Keratinocyte (primary cell): ENCODE measurements at regions not wholly inside any gene's neighbourhood (a gene's known extent, or its start where the extent isn't known, plus 50 kb on each side); places are given as distances from the start of the nearest gene placed in this dataset.

ENCODE experiments used
- DNase-seq: peaks from one replicate; pipeline ENCODE4 v3.0.0-alpha.2; 2011; ENCODE audit warnings: low read depth, missing footprints, low spot score
- FAIRE-seq: peaks from 2 replicates; lab custom pipeline; 2011; peaks lifted over from hg19 to GRCh38; lab: Jason Lieb, UNC
- H2AFZ ChIP-seq: 2 replicates; pipeline ENCODE4 v1.6.0; 2012; ENCODE audit warnings: low read length, control low read depth, inconsistent platforms; ENCODE audit not compliant: control insufficient read depth
- H3K27ac ChIP-seq: 2 replicates; pipeline ENCODE4 v1.5.1; 2011; ENCODE audit warnings: low read length; ENCODE audit not compliant: control insufficient read depth, insufficient read depth
- H3K27me3 ChIP-seq: 3 replicates; pipeline ENCODE4 v1.6.0; 2011; ENCODE audit warnings: low read length; ENCODE audit not compliant: control insufficient read depth, insufficient read depth; ENCODE audit errors: extremely low read depth
- H3K36me3 ChIP-seq, 2 experiments: 2 replicates in 1 of 2; 3 replicates in 1 of 2; pipeline ENCODE4 v1.5.1; 2011; ENCODE audit warnings: low read length in 2 of 2, mild to moderate bottlenecking in 1 of 2; ENCODE audit not compliant: control insufficient read depth in 2 of 2, insufficient read depth in 2 of 2; ENCODE audit errors: extremely low read depth in 1 of 2
- H3K4me1 ChIP-seq: 3 replicates; pipeline ENCODE4 v1.5.1; 2011; ENCODE audit warnings: low read length; ENCODE audit not compliant: control insufficient read depth, insufficient read depth; ENCODE audit errors: extremely low read depth
- H3K4me2 ChIP-seq: 3 replicates; pipeline ENCODE4 v1.6.0; 2011; ENCODE audit warnings: low read depth, low read length; ENCODE audit not compliant: control insufficient read depth, insufficient read depth; ENCODE audit errors: extremely low read depth
- H3K4me3 ChIP-seq, 3 experiments: fragments of 200-600 bp in 1 of 3; sonication (generic) in 1 of 3; 2 replicates in 2 of 3; 3 replicates in 1 of 3; pipeline ENCODE4 v1.5.1; 2011 to 2016; ENCODE audit warnings: low read length in 3 of 3, mild to moderate bottlenecking in 3 of 3, control low read depth in 2 of 3, inconsistent platforms in 1 of 3, low read depth in 1 of 3, mixed read lengths in 1 of 3, mixed run types in 1 of 3, moderate library complexity in 1 of 3; ENCODE audit not compliant: control insufficient read depth in 2 of 3, insufficient read depth in 2 of 3; ENCODE audit errors: extremely low read depth in 1 of 3
- H3K79me2 ChIP-seq: 2 replicates; pipeline ENCODE4 v1.6.0; 2012; ENCODE audit warnings: low read length; ENCODE audit not compliant: control insufficient read depth, insufficient read depth
- H3K9ac ChIP-seq: 3 replicates; pipeline ENCODE4 v1.6.0; 2011; ENCODE audit warnings: low read length; ENCODE audit not compliant: control insufficient read depth, insufficient read depth; ENCODE audit errors: extremely low read depth
- H3K9me1 ChIP-seq: 3 replicates; pipeline ENCODE4 v1.6.0; 2011; ENCODE audit warnings: low read length; ENCODE audit not compliant: control insufficient read depth, insufficient read depth; ENCODE audit errors: extremely low read depth
- H3K9me3 ChIP-seq: 2 replicates; pipeline ENCODE4 v1.5.1; 2012; ENCODE audit warnings: low read depth, low read length; ENCODE audit not compliant: control insufficient read depth
- H4K20me1 ChIP-seq: 3 replicates; pipeline ENCODE4 v1.6.0; 2011; ENCODE audit warnings: low read length; ENCODE audit not compliant: control insufficient read depth, insufficient read depth; ENCODE audit errors: extremely low read depth
- EZH2 ChIP-seq: IDR thresholded peaks from one replicate; pipeline ENCODE4 v1.6.1; 2012; ENCODE audit warnings: inconsistent platforms, mild to moderate bottlenecking, low read length, moderate library complexity
- dilution Hi-C: fragments of 300-500 bp; cut with MboI; formaldehyde crosslinking; loops from one replicate; pipeline ENCODE4 v1.7.0; 2020; ENCODE audit warnings: low sequenced_read_pairs; ENCODE audit not compliant: extremely low pct_ligation_motif_present
- TF ChIP-seq, protein P1 (sequence below), 3 experiments: IDR thresholded peaks in 1 of 3; conservative IDR thresholded peaks in 1 of 3; optimal IDR thresholded peaks in 1 of 3; 2 replicates in 2 of 3; 3 replicates in 1 of 3; pipeline versions ENCODE3 to v1.5.1; 2011; ENCODE audit warnings: low read length in 3 of 3, mild to moderate bottlenecking in 3 of 3, moderate library complexity in 2 of 3, control low read depth in 1 of 3, inconsistent platforms in 1 of 3; ENCODE audit not compliant: insufficient read depth in 2 of 3; ENCODE audit errors: extremely low read depth in 1 of 3

DNA sequence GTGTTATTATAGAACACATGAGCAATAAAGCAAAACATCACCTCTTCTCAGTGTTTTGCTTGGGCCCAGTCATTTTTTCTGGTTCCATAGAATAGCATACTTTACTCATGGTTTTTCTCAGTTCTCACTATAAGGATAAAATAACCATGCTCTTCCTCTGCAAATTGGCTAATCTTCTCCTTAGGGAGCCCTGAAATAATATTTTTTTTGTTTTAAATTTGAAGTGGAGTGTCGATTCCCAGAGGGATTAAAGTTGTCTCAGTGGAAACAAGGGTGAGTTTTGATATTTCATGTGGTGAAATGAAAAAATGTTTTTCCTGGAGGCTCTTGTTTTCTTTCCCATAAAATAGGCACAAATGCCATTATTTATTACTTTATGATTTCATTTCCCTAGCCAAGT is 127.3 kb downstream of the NOC3L start:
- FAIRE-seq (no peak), DNase-seq (no peak)
- Histone ChIP-seq H3K4me1 (no peaks in the 10 kb centered on the region), H4K20me1 (no peaks in the 10 kb centered on the region), H3K9me1 (no peaks in the 10 kb centered on the region), H3K36me3 (no peaks in the 10 kb centered on the region), H3K27ac (no peak overlapping the region), H2AFZ (no peak overlapping the region), H3K4me2 (no peak overlapping the region), H3K9me3 (no peaks in the 10 kb centered on the region), H3K4me3 (no peak overlapping the region), H3K27me3 (no peaks in the 10 kb centered on the region), H3K79me2 (no peaks in the 10 kb centered on the region), H3K9ac (no peak overlapping the region)
- TF ChIP-seq, protein P1, sequence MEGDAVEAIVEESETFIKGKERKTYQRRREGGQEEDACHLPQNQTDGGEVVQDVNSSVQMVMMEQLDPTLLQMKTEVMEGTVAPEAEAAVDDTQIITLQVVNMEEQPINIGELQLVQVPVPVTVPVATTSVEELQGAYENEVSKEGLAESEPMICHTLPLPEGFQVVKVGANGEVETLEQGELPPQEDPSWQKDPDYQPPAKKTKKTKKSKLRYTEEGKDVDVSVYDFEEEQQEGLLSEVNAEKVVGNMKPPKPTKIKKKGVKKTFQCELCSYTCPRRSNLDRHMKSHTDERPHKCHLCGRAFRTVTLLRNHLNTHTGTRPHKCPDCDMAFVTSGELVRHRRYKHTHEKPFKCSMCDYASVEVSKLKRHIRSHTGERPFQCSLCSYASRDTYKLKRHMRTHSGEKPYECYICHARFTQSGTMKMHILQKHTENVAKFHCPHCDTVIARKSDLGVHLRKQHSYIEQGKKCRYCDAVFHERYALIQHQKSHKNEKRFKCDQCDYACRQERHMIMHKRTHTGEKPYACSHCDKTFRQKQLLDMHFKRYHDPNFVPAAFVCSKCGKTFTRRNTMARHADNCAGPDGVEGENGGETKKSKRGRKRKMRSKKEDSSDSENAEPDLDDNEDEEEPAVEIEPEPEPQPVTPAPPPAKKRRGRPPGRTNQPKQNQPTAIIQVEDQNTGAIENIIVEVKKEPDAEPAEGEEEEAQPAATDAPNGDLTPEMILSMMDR (optimal IDR thresholded peaks at IDR 0.05 in 1 of 3, IDR thresholded peaks at IDR 0.05 in 1 of 3, conservative IDR thresholded peaks at IDR 0.05 in 1 of 3; ENCODE audit: extremely low read depth in 1 of 3, insufficient read depth in 2 of 3, low read length in 3 of 3): no peak
- TF ChIP-seq EZH2: no peak
- dilution Hi-C loops: no loop called here

DNA sequence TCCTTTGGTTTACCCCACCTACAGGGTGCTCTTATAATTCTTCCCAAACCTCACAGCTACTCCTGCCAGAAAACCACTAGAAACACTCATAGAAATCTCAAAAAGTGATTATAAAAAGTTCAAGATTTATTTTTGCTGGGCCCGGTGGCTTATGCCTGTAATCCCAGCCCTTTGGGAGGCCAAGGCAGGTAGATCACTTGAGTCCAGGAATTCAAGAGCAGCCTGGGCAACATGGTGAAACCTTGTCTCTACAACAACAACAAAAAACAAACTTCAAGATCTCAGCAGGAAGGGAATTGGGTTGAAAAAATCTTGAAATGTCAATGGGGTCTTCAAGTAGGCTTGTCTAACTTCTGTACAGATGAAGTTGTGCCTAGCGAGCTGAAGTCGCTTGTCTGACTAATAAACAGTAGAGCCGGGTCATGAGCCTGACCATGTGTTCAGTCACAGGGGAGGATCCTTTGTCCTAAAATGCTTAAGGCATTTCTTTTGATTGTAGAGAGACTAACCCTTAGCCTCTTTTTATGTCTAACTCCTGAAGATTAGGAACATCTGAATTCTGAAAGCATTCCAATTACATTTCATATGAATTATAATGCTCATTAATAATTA is 124.6 kb downstream of the NOC3L start:
- H2AFZ ChIP-seq: no peak overlapping the region
- no peaks in the 10 kb centered on the region for H3K79me2 ChIP-seq
- no peaks in the 10 kb centered on the region for H3K9me1 ChIP-seq
- H4K20me1 ChIP-seq: no peaks in the 10 kb centered on the region
- no peaks in the 10 kb centered on the region for H3K36me3 ChIP-seq
- no peak overlapping the region for H3K27ac ChIP-seq
- dilution Hi-C loops: no loop called here
- no peaks in the 10 kb centered on the region for H3K9me3 ChIP-seq
- H3K4me1 ChIP-seq: no peaks in the 10 kb centered on the region
- H3K9ac ChIP-seq: no peak overlapping the region
- H3K4me2 ChIP-seq: no peak overlapping the region
- H3K4me3 ChIP-seq: no peak overlapping the region
- TF ChIP-seq EZH2: no peak
- TF ChIP-seq, protein P1 (optimal IDR thresholded peaks at IDR 0.05 in 1 of 3, IDR thresholded peaks at IDR 0.05 in 1 of 3, conservative IDR thresholded peaks at IDR 0.05 in 1 of 3; ENCODE audit: extremely low read depth in 1 of 3, insufficient read depth in 2 of 3, low read length in 3 of 3): no peak
- FAIRE-seq (no peak), DNase-seq (no peak)
- H3K27me3 ChIP-seq: no peaks in the 10 kb centered on the region
